Esophagus muscularis mucosa (tissue), 4 donors: ENCODE measurements at regions not wholly inside any gene's neighbourhood (a gene's known extent, or its start where the extent isn't known, plus 50 kb on each side); places are given as distances from the start of the nearest gene placed in this dataset.

Source experiments
- DNase-seq: peaks from one replicate; pipeline ENCODE4 v3.0.0-alpha.2; 2017; ENCODE audit errors: extremely low spot score
- H3K27ac ChIP-seq, 4 donors: fragments of 200-600 bp; sonication (generic); replicated peaks in 1 of 4; 1 replicate in 3 of 4; 2 replicates in 1 of 4; pipeline ENCODE4 v1.5.1; 2016 to 2019; ENCODE audit warnings: mild to moderate bottlenecking in 1 of 4
- H3K27me3 ChIP-seq, 4 donors: fragments of 200-600 bp; sonication (generic); one replicate each; pipeline versions ENCODE4 v1.5.1 to v1.6.0; 2016 to 2019
- H3K36me3 ChIP-seq, 4 donors: fragments of 200-600 bp; sonication (generic); one replicate each; pipeline ENCODE4 v1.5.1; 2016 to 2019
- H3K4me1 ChIP-seq, 4 donors: fragments of 200-600 bp; sonication (generic); one replicate each; pipeline ENCODE4 v1.5.1; 2016 to 2019
- H3K4me3 ChIP-seq, 4 donors: fragments of 200-600 bp; sonication (generic); 1 replicate in 2 of 4; 2 replicates in 2 of 4; pipeline ENCODE4 v1.5.1; 2016 to 2019; ENCODE audit warnings: mild to moderate bottlenecking in 4 of 4, moderate library complexity in 1 of 4
- H3K9me3 ChIP-seq, 4 donors: fragments of 200-600 bp; sonication (generic); 1 replicate in 3 of 4; 2 replicates in 1 of 4; pipeline ENCODE4 v1.5.1; 2016 to 2019
- CTCF ChIP-seq, 3 experiments: fragments of 200-600 bp in 2 of 3; fragments of 450-650 bp in 1 of 3; sonication (generic) in 2 of 3; IDR thresholded peaks; one replicate each; pipeline ENCODE4 v1.5.1; 2017 to 2019; ENCODE audit warnings: antibody characterized with exemption in 3 of 3, mild to moderate bottlenecking in 2 of 3, moderate library complexity in 1 of 3
- EP300 ChIP-seq: sonication (generic); formaldehyde crosslinking; IDR thresholded peaks from one replicate; pipeline ENCODE4 v1.6.1; 2017; ENCODE audit warnings: antibody characterized with exemption
- POLR2A ChIP-seq: fragments of 450-650 bp; IDR thresholded peaks from one replicate; pipeline ENCODE4 v1.6.1; 2017; ENCODE audit warnings: antibody characterized with exemption, moderate library complexity, mild to moderate bottlenecking, low read depth
- POLR2AphosphoS5 ChIP-seq, 2 donors: sonication (generic); formaldehyde crosslinking; IDR thresholded peaks; one replicate each; pipeline ENCODE4 v1.6.1; 2017; ENCODE audit warnings: antibody characterized with exemption in 2 of 2
- WGBS: methylation state at CpG from one replicate; pipeline ENCODE4 v1.1.5; 2018; 5-methylcytosine and 5-hydroxymethylcytosine counted together
- intact Hi-C: fragments of 100-400 bp; cut with DNase I; formaldehyde crosslinking; loops from one replicate; pipeline ENCODE4 v1.15.1; 2023

- no peak for DNase-seq
- Histone ChIP-seq H3K36me3 (no peaks in the 10 kb centered on the region), H3K27me3 (no peaks in the 10 kb centered on the region), H3K4me1 (no peaks in the 10 kb centered on the region), H3K27ac (no peak overlapping the region), H3K4me3 (no peak overlapping the region), H3K9me3 (no peaks in the 10 kb centered on the region)
- TF ChIP-seq POLR2AphosphoS5 (IDR thresholded peaks at IDR 0.05) = no peak
- 32% methylated on average over 2 of the region's 2 CpGs for WGBS
- intact Hi-C loops = no loop called here
Observed at GRCh38 chr11:24351179-24351578, 145.7 kb upstream of the LUZP2 start.

GRCh38 chr11:24356501-24356900 lies 140.4 kb upstream of the LUZP2 start:
- H3K4me1 ChIP-seq = no peaks in the 10 kb centered on the region
- WGBS = 85% methylated on average over 3 of the region's 3 CpGs
- no peaks in the 10 kb centered on the region for H3K9me3 ChIP-seq
- intact Hi-C loops = no loop called here
- no peaks in the 10 kb centered on the region for H3K36me3 ChIP-seq
- no peaks in the 10 kb centered on the region for H3K27me3 ChIP-seq
- no peak for TF ChIP-seq POLR2AphosphoS5 (IDR thresholded peaks at IDR 0.05)
- TF ChIP-seq POLR2A = no peak
- no peak for TF ChIP-seq EP300
- no peak for TF ChIP-seq CTCF (IDR thresholded peaks at IDR 0.05)
- H3K4me3 ChIP-seq = no peak overlapping the region
- no peak overlapping the region for H3K27ac ChIP-seq
- no peak for DNase-seq

- Histone ChIP-seq H3K27ac (no peak overlapping the region), H3K36me3 (no peaks in the 10 kb centered on the region), H3K4me1 (no peaks in the 10 kb centered on the region), H3K4me3 (no peak overlapping the region), H3K9me3 (peaks cover 0 to 7% (median 0%) of the 10 kb centered on the region in 4 donors), H3K27me3 (no peaks in the 10 kb centered on the region)
- no peak for DNase-seq
- TF ChIP-seq EP300 = no peak
- TF ChIP-seq POLR2A = no peak
- no peak for TF ChIP-seq POLR2AphosphoS5 (IDR thresholded peaks at IDR 0.05)
- TF ChIP-seq CTCF (IDR thresholded peaks at IDR 0.05) = no peak
- intact Hi-C loops = no loop called here
- 68% methylated on average over 7 of the region's 8 CpGs for WGBS
Observed at GRCh38 chr11:24357620-24358410, 139.0 kb upstream of the LUZP2 start.

GRCh38 chr11:24372491-24372890 lies 124.4 kb upstream of the LUZP2 start:
- Histone ChIP-seq H3K27ac (no peak overlapping the region), H3K4me3 (no peak overlapping the region), H3K36me3 (no peaks in the 10 kb centered on the region), H3K27me3 (no peaks in the 10 kb centered on the region), H3K9me3 (no peaks in the 10 kb centered on the region), H3K4me1 (no peaks in the 10 kb centered on the region)
- intact Hi-C loops = no loop called here
- 84% methylated on average over 1 of the region's 1 CpG for WGBS
- no peak for TF ChIP-seq CTCF (IDR thresholded peaks at IDR 0.05)
- TF ChIP-seq POLR2A = no peak
- TF ChIP-seq EP300 = no peak
- TF ChIP-seq POLR2AphosphoS5 (IDR thresholded peaks at IDR 0.05) = no peak
- DNase-seq = no peak

- Histone ChIP-seq H3K27ac (no peak overlapping the region), H3K27me3 (no peaks in the 10 kb centered on the region), H3K36me3 (no peaks in the 10 kb centered on the region), H3K4me1 (no peaks in the 10 kb centered on the region), H3K4me3 (no peak overlapping the region), H3K9me3 (no peaks in the 10 kb centered on the region)
- no peak for DNase-seq
- no peak for TF ChIP-seq POLR2AphosphoS5 (IDR thresholded peaks at IDR 0.05)
- no peak for TF ChIP-seq POLR2A
- no peak for TF ChIP-seq CTCF (IDR thresholded peaks at IDR 0.05)
- no peak for TF ChIP-seq EP300
- intact Hi-C loops = no loop called here
- WGBS = 74% methylated on average over 1 of the region's 1 CpG
Observed at GRCh38 chr11:24373516-24373915, 123.3 kb upstream of the LUZP2 start.
